ENCODE measurements at regions not wholly inside any gene's neighbourhood (a gene's known extent, or its start where the extent isn't known, plus 50 kb on each side); places are given as distances from the start of the nearest gene placed in this dataset.

DNA sequence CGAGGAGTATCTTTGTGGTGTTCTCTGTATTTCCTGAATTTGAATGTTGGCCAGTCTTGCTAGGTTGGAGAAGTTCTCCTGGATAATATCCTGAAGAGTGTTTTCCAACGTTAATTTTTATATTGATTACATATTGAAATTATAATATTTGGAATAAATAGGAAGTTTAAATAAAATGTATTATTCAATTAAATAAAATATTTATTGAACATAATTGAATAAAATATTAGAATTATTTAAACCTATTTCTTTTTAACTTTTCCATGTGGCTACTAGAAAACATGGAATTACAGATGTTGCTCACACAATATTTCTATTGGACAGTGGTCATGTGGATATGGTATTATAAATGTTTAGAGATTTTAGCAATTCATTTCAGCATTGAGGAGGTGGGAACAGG lies 170.8 kb upstream of the FST start:
- H3K9me3 Mint-ChIP-seq = peaks cover 19% of the 10 kb centered on the region
- CTCF ChIA-PET = no interaction called here
- no peak overlapping the region for H3K27ac Mint-ChIP-seq
- H3K4me3 Mint-ChIP-seq = no peak overlapping the region
- no peak for DNase-seq
- intact Hi-C loops (cut with micrococcal nuclease) = no loop called here
- TF ChIP-seq, protein P1, sequence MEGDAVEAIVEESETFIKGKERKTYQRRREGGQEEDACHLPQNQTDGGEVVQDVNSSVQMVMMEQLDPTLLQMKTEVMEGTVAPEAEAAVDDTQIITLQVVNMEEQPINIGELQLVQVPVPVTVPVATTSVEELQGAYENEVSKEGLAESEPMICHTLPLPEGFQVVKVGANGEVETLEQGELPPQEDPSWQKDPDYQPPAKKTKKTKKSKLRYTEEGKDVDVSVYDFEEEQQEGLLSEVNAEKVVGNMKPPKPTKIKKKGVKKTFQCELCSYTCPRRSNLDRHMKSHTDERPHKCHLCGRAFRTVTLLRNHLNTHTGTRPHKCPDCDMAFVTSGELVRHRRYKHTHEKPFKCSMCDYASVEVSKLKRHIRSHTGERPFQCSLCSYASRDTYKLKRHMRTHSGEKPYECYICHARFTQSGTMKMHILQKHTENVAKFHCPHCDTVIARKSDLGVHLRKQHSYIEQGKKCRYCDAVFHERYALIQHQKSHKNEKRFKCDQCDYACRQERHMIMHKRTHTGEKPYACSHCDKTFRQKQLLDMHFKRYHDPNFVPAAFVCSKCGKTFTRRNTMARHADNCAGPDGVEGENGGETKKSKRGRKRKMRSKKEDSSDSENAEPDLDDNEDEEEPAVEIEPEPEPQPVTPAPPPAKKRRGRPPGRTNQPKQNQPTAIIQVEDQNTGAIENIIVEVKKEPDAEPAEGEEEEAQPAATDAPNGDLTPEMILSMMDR (IDR thresholded peaks at IDR 0.05) = no peak
- no peaks in the 10 kb centered on the region for H3K36me3 Mint-ChIP-seq (ENCODE audit: low read depth)
- ATAC-seq = no peak
- no peaks in the 10 kb centered on the region for H3K4me1 Mint-ChIP-seq (ENCODE audit: low read depth)
- H3K27me3 Mint-ChIP-seq = peaks cover 9% of the 10 kb centered on the region
- POLR2A ChIA-PET = no interaction called here

DNA sequence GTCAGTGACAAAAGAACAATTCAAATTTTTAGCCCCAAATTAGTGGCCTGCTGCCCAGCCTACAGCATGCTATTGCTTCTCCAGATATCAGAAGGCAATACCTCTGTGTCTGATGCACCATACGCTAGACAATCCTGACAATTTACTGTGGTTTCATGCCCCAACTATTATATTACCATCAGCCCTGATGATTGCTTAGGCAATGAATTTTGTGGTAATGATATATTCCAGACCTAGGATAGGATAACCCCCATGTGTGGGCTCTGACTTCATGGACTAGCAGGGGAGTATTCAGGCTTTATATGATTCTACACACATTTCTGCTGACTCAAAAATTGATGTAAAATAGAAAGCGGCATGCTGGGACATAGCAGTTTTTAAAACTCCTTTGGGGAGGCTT lies 168.7 kb upstream of the FST start:
- DNase-seq (no peak), ATAC-seq (no peak)
- TF ChIP-seq, protein P1 (IDR thresholded peaks at IDR 0.05) = no peak
- H3K4me1 Mint-ChIP-seq (ENCODE audit: low read depth) = no peaks in the 10 kb centered on the region
- ChIA-PET CTCF (no interaction called here), POLR2A (no interaction called here)
- H3K27ac Mint-ChIP-seq = no peak overlapping the region
- H3K36me3 Mint-ChIP-seq (ENCODE audit: low read depth) = no peaks in the 10 kb centered on the region
- H3K9me3 Mint-ChIP-seq = peaks cover 16% of the 10 kb centered on the region
- intact Hi-C loops (cut with micrococcal nuclease) = no loop called here
- H3K27me3 Mint-ChIP-seq = peaks cover 9% of the 10 kb centered on the region
- H3K4me3 Mint-ChIP-seq = no peak overlapping the region

DNA sequence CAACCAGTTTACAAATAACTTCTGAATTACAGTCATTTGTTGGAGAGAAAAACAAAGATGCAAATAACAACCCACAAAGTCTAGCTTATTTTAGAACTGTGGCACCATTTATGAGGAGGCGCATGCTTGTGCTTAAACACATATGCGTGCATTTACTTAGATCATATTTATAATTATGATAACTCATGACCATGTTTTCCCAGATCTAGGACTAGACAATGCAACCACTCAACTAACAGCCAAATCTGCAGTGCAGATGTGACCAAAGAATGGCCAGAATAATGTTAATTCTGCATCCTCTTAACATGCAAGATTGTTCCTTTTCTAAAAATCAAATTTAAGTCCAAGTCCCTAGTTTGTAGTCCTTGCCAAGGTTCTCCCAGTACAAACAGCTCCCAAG lies 167.3 kb upstream of the FST start:
- intact Hi-C loops (cut with micrococcal nuclease) = no loop called here
- ATAC-seq = no peak
- DNase-seq = no peak
- peaks cover 9% of the 10 kb centered on the region for H3K9me3 Mint-ChIP-seq
- CTCF ChIA-PET = interaction anchor here (0.9 kb wide), 1 partner anchor 916 kb away, joined by 3 read pairs; no protein-coding TSS in a partner anchor
- H3K4me1 Mint-ChIP-seq (ENCODE audit: low read depth) = no peaks in the 10 kb centered on the region
- TF ChIP-seq, protein P1 (IDR thresholded peaks at IDR 0.05) = no peak
- H3K27ac Mint-ChIP-seq = no peak overlapping the region
- H3K36me3 Mint-ChIP-seq (ENCODE audit: low read depth) = no peaks in the 10 kb centered on the region
- H3K27me3 Mint-ChIP-seq = peaks cover 12% of the 10 kb centered on the region
- H3K4me3 Mint-ChIP-seq = no peak overlapping the region
- POLR2A ChIA-PET = no interaction called here

DNA sequence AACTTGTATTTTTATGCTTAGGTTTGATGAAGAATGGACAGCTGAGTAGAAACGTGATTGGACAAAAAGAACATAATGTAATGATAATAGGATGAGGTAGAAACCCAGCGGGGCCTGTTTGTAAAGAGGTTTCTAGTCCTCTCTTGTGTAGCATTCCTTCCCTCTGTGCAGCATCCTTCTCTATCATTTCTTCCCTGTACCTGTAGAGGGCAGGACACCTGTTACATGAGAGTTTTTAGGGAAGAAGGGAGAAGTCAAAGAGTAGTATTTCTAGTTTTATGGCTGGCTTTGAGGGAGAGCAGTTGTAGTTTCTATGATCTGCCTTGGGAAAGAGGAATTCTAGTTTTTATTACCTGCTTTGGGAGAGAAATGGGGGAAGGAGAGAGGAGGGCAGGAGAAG lies 162.1 kb upstream of the FST start:
- intact Hi-C loops (cut with micrococcal nuclease) = no loop called here
- TF ChIP-seq, protein P1 (IDR thresholded peaks at IDR 0.05) = no peak
- CTCF ChIA-PET = no interaction called here
- H3K27me3 Mint-ChIP-seq = peaks cover 6% of the 10 kb centered on the region
- H3K4me3 Mint-ChIP-seq = no peak overlapping the region
- POLR2A ChIA-PET = no interaction called here
- ATAC-seq (no peak), DNase-seq (no peak)
- no peaks in the 10 kb centered on the region for H3K4me1 Mint-ChIP-seq (ENCODE audit: low read depth)
- peaks cover 1% of the 10 kb centered on the region for H3K9me3 Mint-ChIP-seq
- no peaks in the 10 kb centered on the region for H3K36me3 Mint-ChIP-seq (ENCODE audit: low read depth)
- H3K27ac Mint-ChIP-seq = no peak overlapping the region

DNA sequence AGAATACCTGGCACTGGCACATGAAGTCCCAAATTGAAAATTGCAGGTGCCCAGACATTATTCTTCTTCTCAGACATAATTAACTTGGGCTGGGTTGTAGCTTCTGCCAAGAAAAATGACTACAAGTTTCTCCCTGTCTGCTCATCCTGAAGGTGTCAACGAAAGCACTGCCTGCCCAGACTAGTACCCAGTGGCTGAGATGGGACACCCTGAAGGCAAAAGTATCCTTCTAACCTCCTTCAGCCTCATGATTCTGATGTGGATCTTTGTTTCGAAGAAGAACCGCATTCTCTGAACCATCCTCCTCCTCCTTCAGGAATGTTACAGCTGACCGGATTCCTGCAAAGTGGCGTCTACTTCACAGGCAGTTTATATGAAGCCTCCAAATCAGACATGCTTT lies 161.1 kb upstream of the FST start:
- ChIA-PET POLR2A (no interaction called here), CTCF (no interaction called here)
- ATAC-seq (no peak), DNase-seq (no peak)
- H3K27ac Mint-ChIP-seq = no peak overlapping the region
- no peak overlapping the region for H3K4me3 Mint-ChIP-seq
- H3K27me3 Mint-ChIP-seq = peaks cover 6% of the 10 kb centered on the region
- TF ChIP-seq, protein P1 (IDR thresholded peaks at IDR 0.05) = no peak
- peaks cover 1% of the 10 kb centered on the region for H3K9me3 Mint-ChIP-seq
- H3K36me3 Mint-ChIP-seq (ENCODE audit: low read depth) = no peaks in the 10 kb centered on the region
- no peaks in the 10 kb centered on the region for H3K4me1 Mint-ChIP-seq (ENCODE audit: low read depth)
- intact Hi-C loops (cut with micrococcal nuclease) = no loop called here

Data from activated CD8-positive, alpha-beta T cell treated with anti-CD3 and anti-CD28 coated beads for 36 hours (primary cell).